ENCODE measurements at regions not wholly inside any gene's neighbourhood (a gene's known extent, or its start where the extent isn't known, plus 50 kb on each side); places are given as distances from the start of the nearest gene placed in this dataset.

DNA sequence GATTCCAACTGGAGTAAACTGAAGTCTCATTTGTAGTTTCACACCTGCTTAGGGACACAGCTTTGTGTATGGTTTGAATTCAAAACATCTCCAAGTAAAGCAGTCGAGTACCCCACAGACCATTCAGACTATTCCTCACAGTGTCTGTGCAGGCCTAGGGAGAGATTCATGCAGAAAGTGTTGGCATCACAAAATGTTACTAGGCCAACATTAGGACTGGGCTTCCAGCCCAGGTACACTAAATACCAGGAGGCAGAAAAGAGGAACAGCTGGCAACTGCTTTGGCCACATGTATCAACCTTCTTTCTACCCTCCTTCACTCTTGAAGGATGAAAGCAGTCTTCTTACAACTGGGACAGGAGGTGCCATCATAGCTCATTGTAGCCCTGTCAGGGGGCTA is 270.4 kb upstream of the TMEFF2 start:
- H3K9me3 Mint-ChIP-seq, result no peaks in the 10 kb centered on the region
- no peak for DNase-seq
- H3K27ac Mint-ChIP-seq, result no peak overlapping the region
- H3K4me3 Mint-ChIP-seq, result no peak overlapping the region
- H3K27me3 Mint-ChIP-seq (ENCODE audit: low read depth, poor library complexity), result peaks cover 4% of the 10 kb centered on the region
- H3K4me1 Mint-ChIP-seq, result no peaks in the 10 kb centered on the region
- no peaks in the 10 kb centered on the region for H3K36me3 Mint-ChIP-seq (ENCODE audit: low read depth)
- TF ChIP-seq, protein P1, sequence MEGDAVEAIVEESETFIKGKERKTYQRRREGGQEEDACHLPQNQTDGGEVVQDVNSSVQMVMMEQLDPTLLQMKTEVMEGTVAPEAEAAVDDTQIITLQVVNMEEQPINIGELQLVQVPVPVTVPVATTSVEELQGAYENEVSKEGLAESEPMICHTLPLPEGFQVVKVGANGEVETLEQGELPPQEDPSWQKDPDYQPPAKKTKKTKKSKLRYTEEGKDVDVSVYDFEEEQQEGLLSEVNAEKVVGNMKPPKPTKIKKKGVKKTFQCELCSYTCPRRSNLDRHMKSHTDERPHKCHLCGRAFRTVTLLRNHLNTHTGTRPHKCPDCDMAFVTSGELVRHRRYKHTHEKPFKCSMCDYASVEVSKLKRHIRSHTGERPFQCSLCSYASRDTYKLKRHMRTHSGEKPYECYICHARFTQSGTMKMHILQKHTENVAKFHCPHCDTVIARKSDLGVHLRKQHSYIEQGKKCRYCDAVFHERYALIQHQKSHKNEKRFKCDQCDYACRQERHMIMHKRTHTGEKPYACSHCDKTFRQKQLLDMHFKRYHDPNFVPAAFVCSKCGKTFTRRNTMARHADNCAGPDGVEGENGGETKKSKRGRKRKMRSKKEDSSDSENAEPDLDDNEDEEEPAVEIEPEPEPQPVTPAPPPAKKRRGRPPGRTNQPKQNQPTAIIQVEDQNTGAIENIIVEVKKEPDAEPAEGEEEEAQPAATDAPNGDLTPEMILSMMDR (IDR thresholded peaks at IDR 0.05), result no peak

DNA sequence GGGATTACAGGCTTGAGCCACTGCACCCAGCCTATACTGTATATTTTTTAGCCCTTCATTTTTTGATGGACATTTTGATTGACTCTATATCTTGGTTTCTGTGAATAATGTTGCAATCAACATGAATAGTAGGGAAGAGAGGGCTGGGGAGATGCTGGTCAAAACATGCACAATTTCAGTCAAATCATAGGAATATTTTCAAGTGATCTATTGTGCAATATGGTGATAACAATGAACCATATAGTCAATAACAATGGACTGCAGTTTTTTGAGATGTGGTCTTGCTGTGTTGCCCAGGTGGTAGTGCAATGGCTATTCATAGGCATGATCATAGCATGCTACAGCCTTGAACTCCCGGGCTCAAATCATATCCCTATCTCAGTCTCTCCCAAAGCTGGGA is 264.7 kb upstream of the TMEFF2 start:
- Mint-ChIP-seq H3K4me1 (no peaks in the 10 kb centered on the region), H3K36me3 (ENCODE audit: low read depth) (no peaks in the 10 kb centered on the region), H3K9me3 (no peaks in the 10 kb centered on the region), H3K27ac (no peak overlapping the region), H3K4me3 (no peak overlapping the region), H3K27me3 (ENCODE audit: low read depth, poor library complexity) (no peaks in the 10 kb centered on the region)
- DNase-seq, result no peak
- TF ChIP-seq, protein P1 (IDR thresholded peaks at IDR 0.05), result no peak

DNA sequence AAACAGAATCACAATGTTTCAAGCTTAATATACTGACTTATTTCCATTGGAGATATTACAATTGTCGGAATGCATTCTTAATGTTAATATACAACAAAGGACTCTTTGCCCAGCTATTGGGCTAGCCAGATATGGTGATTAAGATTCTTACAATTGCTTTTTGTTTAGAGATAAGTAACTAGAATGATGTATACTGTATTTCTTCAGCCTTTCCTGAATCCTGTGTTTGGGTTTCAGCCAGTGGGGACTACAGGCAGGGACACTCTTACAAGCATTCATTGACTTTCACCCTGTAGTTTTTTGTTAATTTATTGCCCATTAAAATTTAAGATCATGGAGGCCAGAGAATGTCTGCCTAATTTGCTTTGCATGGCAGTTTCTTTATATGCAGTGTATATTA is 254.1 kb upstream of the TMEFF2 start:
- no peak overlapping the region for H3K4me3 Mint-ChIP-seq

DNA sequence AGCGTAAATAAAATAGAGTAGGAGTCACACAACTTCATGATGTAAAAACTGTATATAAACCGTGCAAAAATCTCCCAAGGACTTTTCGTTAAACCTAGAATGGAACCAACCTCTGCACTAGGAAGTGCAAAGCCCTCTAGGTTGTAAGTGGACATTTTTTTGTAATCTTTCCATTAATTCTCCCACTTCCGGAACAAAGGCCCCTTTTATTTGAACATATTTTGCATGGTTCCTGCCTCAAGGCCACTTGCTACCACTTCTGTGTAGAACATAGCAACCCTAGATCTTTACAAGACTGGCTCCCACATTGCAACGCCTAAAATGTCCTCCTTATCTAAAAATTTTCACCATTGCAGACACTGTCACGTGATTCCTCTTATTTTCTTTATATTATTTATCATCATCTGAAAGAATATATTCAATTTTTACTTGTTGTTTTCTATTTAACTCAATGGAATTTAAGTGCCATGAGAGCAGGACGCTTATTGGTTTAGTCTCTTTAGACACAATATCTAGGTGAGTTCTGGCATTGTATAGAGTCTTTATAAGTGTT is 249.6 kb upstream of the TMEFF2 start:
- TF ChIP-seq, protein P1 (IDR thresholded peaks at IDR 0.05), result no peak
- Mint-ChIP-seq H3K36me3 (ENCODE audit: low read depth) (no peaks in the 10 kb centered on the region), H3K27ac (no peak overlapping the region), H3K9me3 (no peaks in the 10 kb centered on the region), H3K27me3 (ENCODE audit: low read depth, poor library complexity) (no peaks in the 10 kb centered on the region), H3K4me3 (no peak overlapping the region), H3K4me1 (no peaks in the 10 kb centered on the region)
- DNase-seq, result no peak

More for the DNA sequence above, 254.1 kb upstream of the TMEFF2 start:
- TF ChIP-seq, protein P1 (IDR thresholded peaks at IDR 0.05), result no peak
- Mint-ChIP-seq H3K27me3 (ENCODE audit: low read depth, poor library complexity) (no peaks in the 10 kb centered on the region), H3K9me3 (no peaks in the 10 kb centered on the region), H3K27ac (no peak overlapping the region), H3K4me1 (no peaks in the 10 kb centered on the region), H3K36me3 (ENCODE audit: low read depth) (no peaks in the 10 kb centered on the region)
- no peak for DNase-seq

DNA sequence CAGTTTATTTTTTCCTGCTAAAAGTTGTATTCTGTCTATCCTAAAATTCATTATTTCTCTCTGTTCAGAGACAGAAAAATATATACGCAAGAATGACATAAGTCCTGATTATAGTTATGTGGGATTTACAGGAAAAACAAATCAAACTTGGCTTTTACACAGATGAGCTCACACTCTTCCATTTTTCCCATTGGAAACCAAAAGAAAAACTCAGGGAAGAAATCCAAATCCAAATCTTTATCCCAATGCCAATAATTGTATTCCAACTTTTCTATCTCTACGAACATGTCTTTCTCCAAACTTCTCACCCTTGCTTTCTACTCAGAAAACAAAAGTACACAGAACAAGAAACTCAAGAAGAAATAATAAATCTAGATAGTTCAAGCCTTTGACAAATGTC is 249.1 kb upstream of the TMEFF2 start:
- Mint-ChIP-seq H3K27ac (no peak overlapping the region), H3K9me3 (no peaks in the 10 kb centered on the region), H3K36me3 (ENCODE audit: low read depth) (no peaks in the 10 kb centered on the region), H3K27me3 (ENCODE audit: low read depth, poor library complexity) (no peaks in the 10 kb centered on the region), H3K4me1 (no peaks in the 10 kb centered on the region), H3K4me3 (no peak overlapping the region)
- DNase-seq, result no peak
- TF ChIP-seq, protein P1 (IDR thresholded peaks at IDR 0.05), result no peak

DNA sequence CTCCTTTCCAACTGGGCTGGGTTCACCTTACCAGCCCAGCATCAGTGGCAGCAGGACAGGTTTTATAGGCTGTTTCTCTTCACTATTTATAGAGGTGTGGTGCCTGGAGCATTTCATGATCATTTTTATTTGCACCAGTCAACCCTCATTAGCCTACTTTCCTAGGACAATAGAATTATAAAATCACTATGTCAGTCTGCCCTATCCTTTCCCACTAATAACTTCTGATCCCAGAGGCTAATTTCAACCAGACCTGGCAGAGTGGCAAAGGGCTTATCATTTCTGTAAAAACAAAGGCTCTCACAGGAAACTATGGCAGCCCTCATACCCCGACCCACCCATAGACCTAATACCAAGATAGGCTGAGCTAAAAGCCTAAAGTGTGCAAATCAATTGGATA is 243.5 kb upstream of the TMEFF2 start:
- Mint-ChIP-seq H3K36me3 (ENCODE audit: low read depth) (no peaks in the 10 kb centered on the region), H3K4me3 (no peak overlapping the region), H3K27ac (no peak overlapping the region), H3K27me3 (ENCODE audit: low read depth, poor library complexity) (no peaks in the 10 kb centered on the region), H3K9me3 (no peaks in the 10 kb centered on the region), H3K4me1 (no peaks in the 10 kb centered on the region)
- DNase-seq, result no peak
- TF ChIP-seq, protein P1 (IDR thresholded peaks at IDR 0.05), result no peak
